ENCODE measurements at regions not wholly inside any gene's neighbourhood (a gene's known extent, or its start where the extent isn't known, plus 50 kb on each side); places are given as distances from the start of the nearest gene placed in this dataset.

DNA sequence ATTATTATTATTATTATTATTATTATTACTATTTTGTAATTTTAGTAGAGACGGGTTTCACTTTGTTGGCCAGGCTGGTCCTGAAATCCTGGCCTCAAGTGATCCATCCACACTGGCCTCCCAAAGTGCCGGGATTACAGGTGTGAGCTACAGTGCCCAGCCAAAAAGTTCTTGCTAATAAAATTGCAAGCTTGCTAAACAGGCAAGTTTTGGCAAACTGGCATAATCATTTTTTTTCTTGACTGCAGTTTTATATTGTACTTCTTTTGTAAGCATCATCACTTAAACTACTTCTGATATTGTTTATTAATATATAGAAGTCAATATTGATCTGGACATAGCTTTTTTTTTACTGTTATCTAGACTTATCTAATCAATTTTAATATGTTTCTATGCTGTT lies 536.4 kb downstream of the LRFN5 start:
- no peak for DNase-seq

DNA sequence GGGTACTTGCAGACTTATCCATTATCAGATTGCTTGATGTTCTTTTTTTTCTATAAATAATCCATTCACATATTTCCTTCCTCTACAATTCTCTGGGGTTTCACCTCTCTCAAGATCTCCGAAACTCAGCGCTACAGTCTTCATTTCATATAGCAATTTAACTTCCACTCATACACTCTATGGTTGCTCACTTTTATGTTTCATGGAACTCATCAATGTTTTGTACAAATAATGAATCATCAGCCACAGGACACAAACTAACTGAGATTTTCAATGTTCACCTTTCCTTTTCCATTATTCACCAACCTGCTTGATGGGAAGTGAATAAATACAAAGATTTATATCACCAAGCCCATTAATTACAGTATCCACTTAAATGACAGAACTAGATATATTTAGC lies 534.7 kb downstream of the LRFN5 start:
- no peak for DNase-seq

- no peak for DNase-seq
These were observed 534.2 kb downstream of the LRFN5 start for GRCh38 chr14:42140831-42141279.

GRCh38 chr14:42140001-42140400 lies 533.3 kb downstream of the LRFN5 start:
- DNase-seq: no peak

DNA sequence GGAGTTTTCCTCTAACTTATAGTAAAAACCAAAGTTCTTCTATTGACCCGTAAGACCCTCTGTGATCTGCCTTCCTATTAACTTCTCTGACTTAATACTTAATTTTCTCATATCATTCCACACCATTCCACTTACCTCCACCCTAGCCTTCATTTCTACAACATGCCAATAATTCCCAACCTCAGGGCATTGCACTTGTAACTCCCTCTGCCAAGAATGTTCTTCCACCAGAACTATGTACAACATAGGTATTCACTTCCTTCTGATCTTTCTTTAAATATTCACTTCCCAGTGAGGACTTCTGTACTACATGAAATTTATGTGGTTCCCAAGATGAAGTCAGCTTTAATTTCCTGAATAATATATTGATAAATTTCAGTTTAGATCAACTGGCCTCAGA lies 531.7 kb downstream of the LRFN5 start:
- no peak for DNase-seq

- no peak for DNase-seq
These were observed 524.1 kb downstream of the LRFN5 start for GRCh38 chr14:42130815-42131214.

DNA sequence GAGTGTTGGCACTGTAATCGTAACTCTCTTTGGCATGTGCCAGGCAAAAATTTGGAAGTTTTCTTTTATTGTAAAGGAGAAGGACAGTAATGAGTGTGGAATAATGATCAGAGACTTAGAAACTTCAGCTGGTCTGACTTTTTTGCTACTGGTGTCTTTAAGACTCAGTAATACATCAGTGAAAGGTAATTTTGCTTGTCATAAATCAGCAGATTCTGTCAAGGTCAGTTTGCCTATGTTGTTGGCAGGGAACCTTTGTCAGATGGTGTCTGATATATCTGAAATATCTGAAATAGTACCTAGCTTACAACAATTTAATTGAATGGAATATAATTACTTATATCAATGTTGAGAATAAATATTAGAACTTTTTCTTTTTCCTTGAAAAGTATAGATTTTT lies 516.9 kb downstream of the LRFN5 start:
- no peak for DNase-seq

- no peak for DNase-seq
These were observed 506.8 kb downstream of the LRFN5 start for GRCh38 chr14:42113358-42114069.

DNA sequence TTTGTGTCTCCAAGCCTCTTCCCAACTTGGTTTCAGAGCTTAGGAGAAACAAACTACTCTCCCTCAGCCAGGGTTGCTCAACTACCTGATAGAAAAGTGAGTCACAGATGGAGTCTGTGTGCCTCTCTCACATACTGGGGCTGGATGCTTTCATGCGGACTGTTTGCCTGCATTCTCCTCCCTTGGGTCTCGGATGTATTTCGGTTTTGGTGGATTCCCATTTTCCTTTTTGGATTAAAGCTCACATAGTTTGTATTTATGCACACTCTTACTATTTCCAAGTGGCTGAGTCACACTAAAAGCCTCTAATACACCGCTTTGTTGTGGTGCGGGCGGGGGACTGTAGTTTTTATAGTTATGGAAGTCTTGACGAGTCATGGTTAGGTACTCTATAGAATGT lies 505.4 kb downstream of the LRFN5 start:
- no peak for DNase-seq

DNA sequence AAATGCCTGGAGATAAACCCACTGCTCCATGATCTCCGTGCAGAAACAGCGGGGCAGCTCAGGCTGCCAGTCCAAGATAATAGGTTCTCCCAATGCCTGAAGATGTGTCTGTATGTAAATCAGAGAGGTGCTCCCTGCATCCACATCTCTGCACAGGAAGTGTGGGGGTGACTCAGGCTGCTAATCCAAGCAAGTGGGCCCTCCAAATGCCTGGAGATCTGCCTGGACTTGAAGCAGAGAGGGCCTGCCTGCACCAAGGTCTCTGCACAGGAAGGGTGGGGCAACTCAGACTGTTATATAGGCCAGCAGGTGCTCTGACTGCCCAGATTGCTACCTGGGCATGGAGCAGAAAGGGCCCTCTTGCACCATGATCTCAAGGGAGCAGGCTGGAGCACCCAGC lies 504.7 kb downstream of the LRFN5 start:
- DNase-seq: no peak

DNA sequence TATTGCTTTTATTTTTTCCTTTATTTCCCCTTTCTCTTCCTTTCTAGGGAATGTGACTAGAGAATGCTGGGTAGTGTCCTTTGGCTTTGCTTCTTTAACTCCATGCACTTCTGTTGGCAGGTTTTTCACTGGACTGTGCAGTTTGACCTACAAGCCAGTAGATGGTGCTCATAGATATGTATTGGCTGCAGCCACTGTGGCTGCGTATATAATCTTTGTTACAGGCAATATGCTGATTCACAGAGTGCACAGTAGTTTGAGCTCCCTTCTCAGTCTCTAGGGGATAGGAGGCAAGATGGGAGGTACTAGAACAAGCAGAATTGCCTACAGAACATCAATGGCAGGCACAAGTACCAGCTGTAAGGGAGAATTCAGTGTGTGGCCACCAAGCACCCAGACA lies 503.5 kb downstream of the LRFN5 start:
- DNase-seq: no peak

GRCh38 chr14:42095155-42095554 lies 488.5 kb downstream of the LRFN5 start:
- DNase-seq: no peak

DNA sequence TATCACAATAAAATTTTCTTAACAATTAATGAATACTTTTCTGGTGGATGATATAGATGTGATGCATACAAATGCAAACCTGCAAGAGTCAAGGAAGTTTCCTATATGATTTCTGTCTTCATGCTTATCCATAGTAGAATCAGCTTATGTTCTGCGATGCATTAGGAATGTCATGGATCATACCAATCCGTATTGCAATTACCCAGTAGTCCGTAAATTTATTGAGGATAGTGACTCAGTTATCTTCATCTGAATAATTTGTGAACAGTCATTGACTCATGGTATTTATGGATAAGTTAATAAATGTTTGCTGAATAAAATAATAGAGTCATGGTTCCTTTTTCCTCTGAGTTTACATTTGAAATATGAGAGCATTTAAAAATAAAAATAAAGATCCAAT lies 483.4 kb downstream of the LRFN5 start:
- no peak for DNase-seq

DNA sequence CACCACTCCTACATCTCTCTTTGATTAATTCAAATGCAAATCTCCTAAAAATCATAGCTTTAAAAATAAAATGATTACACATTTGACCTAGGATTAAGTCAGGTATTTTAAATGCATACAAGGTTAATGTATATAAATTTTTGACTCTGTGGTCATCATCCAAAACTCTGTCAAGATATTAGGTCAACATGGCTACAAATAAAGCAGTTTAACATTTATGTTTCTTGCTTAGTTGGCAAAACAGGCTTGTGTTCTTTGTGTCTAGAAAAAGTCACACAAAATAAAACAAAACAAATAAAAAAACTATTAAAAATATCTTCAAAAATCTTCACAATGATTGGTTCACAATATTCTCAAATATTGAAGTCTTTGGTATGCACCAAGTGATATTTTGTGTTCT lies 473.2 kb downstream of the LRFN5 start:
- no peak for DNase-seq

- no peak for DNase-seq
These were observed 471.7 kb downstream of the LRFN5 start for GRCh38 chr14:42078345-42078744.

DNA sequence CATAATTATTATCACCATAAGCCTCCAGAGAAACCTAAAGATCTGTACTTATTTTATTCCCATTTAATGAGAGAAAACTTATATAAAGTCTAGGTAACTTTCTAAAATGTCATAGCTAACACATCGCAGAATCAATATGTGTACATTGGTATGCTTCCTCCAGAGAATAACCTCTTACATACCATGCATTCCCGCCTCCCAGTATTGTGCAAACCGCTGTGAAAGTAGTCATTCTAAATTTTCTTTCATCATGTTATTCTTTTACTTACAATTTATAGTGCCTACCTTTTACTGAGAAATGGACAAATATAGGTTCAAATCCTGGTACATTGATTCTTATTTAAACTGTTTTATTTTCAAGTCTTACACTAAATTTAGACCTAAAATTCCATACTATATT lies 463.4 kb downstream of the LRFN5 start:
- DNase-seq: no peak

GRCh38 chr14:42057111-42057510 lies 450.4 kb downstream of the LRFN5 start:
- no peak for DNase-seq

- no peak for DNase-seq
These were observed 440.9 kb downstream of the LRFN5 start for GRCh38 chr14:42047421-42048055.

GRCh38 chr14:42045383-42045782 lies 438.7 kb downstream of the LRFN5 start:
- no peak for DNase-seq

GRCh38 chr14:42028607-42029006 lies 421.9 kb downstream of the LRFN5 start:
- no peak for DNase-seq

DNA sequence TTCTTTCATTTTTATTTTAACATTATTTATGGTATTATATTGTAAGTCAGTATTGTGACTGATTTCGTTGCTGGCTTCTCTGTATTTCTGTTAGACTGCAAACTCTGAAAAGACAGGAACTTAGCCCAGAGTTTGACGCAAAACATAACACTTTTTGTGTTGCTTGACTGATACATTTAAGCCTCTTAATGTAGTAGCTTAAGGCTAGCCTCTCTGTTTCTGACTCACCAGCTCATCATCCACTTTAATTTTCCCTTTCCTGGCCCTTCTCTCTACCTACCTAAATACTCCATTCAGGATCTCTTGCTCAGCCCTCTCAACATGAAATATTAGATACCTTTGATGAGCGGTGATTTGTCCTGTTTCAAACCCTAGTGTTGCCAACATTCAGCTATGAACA lies 420.6 kb downstream of the LRFN5 start:
- DNase-seq: no peak

- no peak for DNase-seq
These were observed 416.8 kb downstream of the LRFN5 start for GRCh38 chr14:42023452-42023851.

DNA sequence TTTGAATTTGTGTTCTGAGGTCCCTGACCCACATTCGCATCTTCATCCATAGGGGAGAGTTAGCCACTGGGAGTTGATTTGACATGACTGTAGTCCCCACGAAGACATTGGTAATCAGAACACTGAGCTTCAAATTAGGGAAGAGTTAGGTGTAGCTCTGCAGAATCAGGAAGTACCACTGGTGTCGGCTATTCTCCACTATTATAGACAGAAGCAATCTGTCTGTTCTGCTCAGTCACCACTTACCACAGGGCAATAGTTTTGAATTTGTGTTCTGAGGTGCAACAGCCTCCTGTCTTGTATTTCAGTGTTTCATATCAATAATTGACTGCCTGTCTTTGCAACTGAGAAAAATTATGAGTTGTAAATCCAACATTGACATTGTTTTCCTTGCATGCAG lies 407.6 kb downstream of the LRFN5 start:
- DNase-seq: no peak

- DNase-seq: no peak
These were observed 406.9 kb downstream of the LRFN5 start for GRCh38 chr14:42013559-42013958.

DNA sequence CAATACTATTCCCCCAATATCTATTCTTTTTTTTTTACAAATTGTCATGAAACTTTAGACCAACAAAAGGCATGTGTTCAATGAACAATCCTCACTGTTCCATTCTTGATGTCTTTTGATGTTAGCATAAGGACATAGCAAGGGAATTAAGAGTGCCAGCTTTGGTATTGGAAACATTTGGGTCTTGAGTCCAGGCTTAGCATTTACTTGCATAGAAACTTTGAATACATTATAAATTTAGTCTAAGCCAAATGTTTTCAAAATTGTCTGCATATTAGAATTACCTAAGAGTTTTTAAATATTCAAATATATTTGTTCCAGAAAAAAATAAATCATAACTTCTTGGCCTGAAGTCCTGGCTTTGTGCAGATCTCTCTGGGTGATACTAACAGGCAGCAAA lies 406.5 kb downstream of the LRFN5 start:
- DNase-seq: no peak
